ENCODE measurements at regions not wholly inside any gene's neighbourhood (a gene's known extent, or its start where the extent isn't known, plus 50 kb on each side); places are given as distances from the start of the nearest gene placed in this dataset.

DNA sequence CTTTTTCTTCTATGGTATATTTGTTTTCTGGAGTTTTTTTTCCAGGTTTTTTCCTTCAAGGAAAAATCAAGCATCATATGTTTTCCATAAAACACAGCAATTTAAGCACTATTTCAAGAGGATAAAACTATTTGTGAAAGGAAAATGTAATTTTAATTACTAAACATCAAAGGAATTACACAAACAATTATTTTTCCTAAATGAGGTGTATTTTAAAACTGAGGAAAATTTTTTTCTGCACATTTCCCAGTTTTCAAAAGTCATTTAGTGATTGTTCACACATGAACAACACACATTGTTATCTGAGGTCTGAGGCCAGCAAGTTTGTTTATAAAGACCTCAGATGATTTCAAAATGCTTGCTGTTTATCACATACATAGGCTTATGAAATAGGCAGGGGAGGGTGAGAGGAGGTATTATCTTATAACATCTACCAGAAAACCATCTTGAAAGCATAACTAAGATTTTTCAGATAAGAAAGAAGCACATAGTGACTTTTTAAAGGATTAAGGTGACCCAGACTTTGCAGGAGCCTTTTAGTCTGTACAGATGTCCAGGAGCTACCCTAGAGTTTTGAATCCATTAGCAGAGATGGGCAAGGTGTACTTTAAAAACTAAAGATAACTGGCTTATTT, 381.6 kb downstream of the GJA1 start:
- no peak overlapping the region for H3K27ac Mint-ChIP-seq
- Histone ChIP-seq H2BK120ac (ENCODE audit: low read depth, low read length, poor library complexity, severe bottlenecking) (no peak overlapping the region), H3K9ac (ENCODE audit: extremely low read depth, insufficient read length, low read length) (no peak overlapping the region), H2BK5ac (ENCODE audit: insufficient read length, low read length) (no peak overlapping the region), H3K79me2 (ENCODE audit: insufficient read depth, low read length) (no peaks in the 10 kb centered on the region), H3T11ph (ENCODE audit: low read length) (no peak overlapping the region), H4K8ac (replicated peaks; ENCODE audit: insufficient read length, low read depth, low read length) (no peak overlapping the region), H3K18ac (ENCODE audit: insufficient read length, low read depth, low read length) (no peak overlapping the region), H3K27ac (ENCODE audit: insufficient read length, low read depth, low read length) (no peak overlapping the region), H3K27me3 (ENCODE audit: insufficient read depth, low read length) (no peaks in the 10 kb centered on the region), H3K14ac (ENCODE audit: insufficient read depth, low read length) (no peak overlapping the region), H4K91ac (ENCODE audit: insufficient read length, low read depth, low read length) (no peak overlapping the region), H4K20me1 (ENCODE audit: control insufficient read depth, insufficient read depth, insufficient read length) (no peaks in the 10 kb centered on the region), H3K9me3 (ENCODE audit: control insufficient read depth, low read depth, low read length) (no peaks in the 10 kb centered on the region), H2AK5ac (ENCODE audit: insufficient read length, low read length) (no peak overlapping the region), H2BK15ac (ENCODE audit: low read depth, low read length) (no peak overlapping the region), H2AFZ (ENCODE audit: low read length) (no peak overlapping the region), H3K79me1 (ENCODE audit: insufficient read depth, low read depth, low read length, poor library complexity, severe bottlenecking) (no peaks in the 10 kb centered on the region), H3K23ac (ENCODE audit: insufficient read length, low read depth, low read length) (no peak overlapping the region), H3K4me1 (ENCODE audit: insufficient read depth, low read length) (no peaks in the 10 kb centered on the region; the same call in 1 of the 2 replicates), H3K56ac (ENCODE audit: insufficient read length, low read depth, low read length) (no peak overlapping the region), H3K4me2 (ENCODE audit: insufficient read depth, insufficient read length, low read length) (no peak overlapping the region), H3K4ac (ENCODE audit: low read depth, low read length) (no peak overlapping the region), H3K23me2 (ENCODE audit: insufficient read length, low read depth, low read length, poor library complexity, severe bottlenecking) (no peaks in the 10 kb centered on the region), H4K5ac (ENCODE audit: insufficient read length, low read depth, low read length) (no peak overlapping the region), H2BK12ac (ENCODE audit: insufficient read length, low read depth, low read length) (no peak overlapping the region), H2BK20ac (ENCODE audit: low read depth, low read length, poor library complexity, severe bottlenecking) (no peak overlapping the region)
- H3K36me3 Mint-ChIP-seq (ENCODE audit: insufficient read depth in 1 of 3, low read depth in 3 of 3) = peaks cover 14 to 32% (median 21%) of the 10 kb centered on the region in 3 experiments
- peaks cover 5% of the 10 kb centered on the region in 2 experiments for H3K4me1 Mint-ChIP-seq
- no peaks in the 10 kb centered on the region for H3K27me3 Mint-ChIP-seq (ENCODE audit: low read depth)
- H3K9me3 Mint-ChIP-seq = peaks cover 17 to 23% of the 10 kb centered on the region in 2 experiments
- no peak for DNase-seq
- TF ChIP-seq, protein P1, sequence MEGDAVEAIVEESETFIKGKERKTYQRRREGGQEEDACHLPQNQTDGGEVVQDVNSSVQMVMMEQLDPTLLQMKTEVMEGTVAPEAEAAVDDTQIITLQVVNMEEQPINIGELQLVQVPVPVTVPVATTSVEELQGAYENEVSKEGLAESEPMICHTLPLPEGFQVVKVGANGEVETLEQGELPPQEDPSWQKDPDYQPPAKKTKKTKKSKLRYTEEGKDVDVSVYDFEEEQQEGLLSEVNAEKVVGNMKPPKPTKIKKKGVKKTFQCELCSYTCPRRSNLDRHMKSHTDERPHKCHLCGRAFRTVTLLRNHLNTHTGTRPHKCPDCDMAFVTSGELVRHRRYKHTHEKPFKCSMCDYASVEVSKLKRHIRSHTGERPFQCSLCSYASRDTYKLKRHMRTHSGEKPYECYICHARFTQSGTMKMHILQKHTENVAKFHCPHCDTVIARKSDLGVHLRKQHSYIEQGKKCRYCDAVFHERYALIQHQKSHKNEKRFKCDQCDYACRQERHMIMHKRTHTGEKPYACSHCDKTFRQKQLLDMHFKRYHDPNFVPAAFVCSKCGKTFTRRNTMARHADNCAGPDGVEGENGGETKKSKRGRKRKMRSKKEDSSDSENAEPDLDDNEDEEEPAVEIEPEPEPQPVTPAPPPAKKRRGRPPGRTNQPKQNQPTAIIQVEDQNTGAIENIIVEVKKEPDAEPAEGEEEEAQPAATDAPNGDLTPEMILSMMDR (conservative IDR thresholded peaks at IDR 0.05) = no peak
- H3K4me3 Mint-ChIP-seq = no peak overlapping the region

Measured in H9 (cell line).